Small intestine (tissue), 7 donors: ENCODE measurements at regions not wholly inside any gene's neighbourhood (a gene's known extent, or its start where the extent isn't known, plus 50 kb on each side); places are given as distances from the start of the nearest gene placed in this dataset.

Source experiments
- DNase-seq, 2 donors: peaks; one replicate each; pipeline versions ENCODE4 v3.0.0 to v3.0.0-alpha.2; 2013
- FAIRE-seq: peaks from 2 replicates; lab custom pipeline; 2012; peaks lifted over from hg19 to GRCh38; lab: Jason Lieb, UNC
- H3K27ac ChIP-seq, 3 donors: one replicate each; pipeline ENCODE4 v1.5.1; 2013; ENCODE audit warnings: low read length in 2 of 3, mild to moderate bottlenecking in 2 of 3, control low read depth in 1 of 3, inconsistent platforms in 1 of 3, low read depth in 1 of 3, moderate library complexity in 1 of 3
- H3K27me3 ChIP-seq, 3 donors: one replicate each; pipeline ENCODE4 v1.6.1; 2013; ENCODE audit warnings: low read length in 3 of 3, inconsistent platforms in 1 of 3; ENCODE audit not compliant: control insufficient read depth in 3 of 3, insufficient read depth in 3 of 3
- H3K36me3 ChIP-seq, 3 donors: one replicate each; pipeline ENCODE4 v1.6.1; 2013; ENCODE audit warnings: low read length in 3 of 3, inconsistent platforms in 1 of 3, low read depth in 1 of 3, mild to moderate bottlenecking in 1 of 3, moderate library complexity in 1 of 3; ENCODE audit not compliant: control insufficient read depth in 3 of 3, insufficient read depth in 2 of 3
- H3K4me1 ChIP-seq, 3 donors: one replicate each; pipeline ENCODE4 v1.6.1; 2013; ENCODE audit warnings: low read length in 2 of 3, inconsistent platforms in 1 of 3, low read depth in 1 of 3, mild to moderate bottlenecking in 1 of 3, moderate library complexity in 1 of 3; ENCODE audit not compliant: control insufficient read depth in 3 of 3, insufficient read depth in 2 of 3
- H3K4me3 ChIP-seq, 3 donors: one replicate each; pipeline ENCODE4 v1.5.1; 2013; ENCODE audit warnings: low read length in 3 of 3, control low read depth in 1 of 3, inconsistent platforms in 1 of 3, low read depth in 1 of 3, mild to moderate bottlenecking in 1 of 3, moderate library complexity in 1 of 3
- H3K9me3 ChIP-seq, 2 donors: one replicate each; pipeline ENCODE4 v1.6.1; 2013; ENCODE audit warnings: low read depth in 1 of 2, low read length in 1 of 2; ENCODE audit not compliant: control insufficient read depth in 2 of 2, insufficient read depth in 1 of 2
- WGBS, 3 donors: extraction: QIAGEN DNeasy Blood & Tissue Kit; methylation state at CpG; one replicate each; pipeline ENCODE4 v1.1.7; 2013; 5-methylcytosine and 5-hydroxymethylcytosine counted together
- donor health status: healthy with polysubstance abuse.
- donor health status: control.
- donor health status: control.
- donor health status: Bipolar disorder and iron deficiency.
- donor health status: healthy.

DNA sequence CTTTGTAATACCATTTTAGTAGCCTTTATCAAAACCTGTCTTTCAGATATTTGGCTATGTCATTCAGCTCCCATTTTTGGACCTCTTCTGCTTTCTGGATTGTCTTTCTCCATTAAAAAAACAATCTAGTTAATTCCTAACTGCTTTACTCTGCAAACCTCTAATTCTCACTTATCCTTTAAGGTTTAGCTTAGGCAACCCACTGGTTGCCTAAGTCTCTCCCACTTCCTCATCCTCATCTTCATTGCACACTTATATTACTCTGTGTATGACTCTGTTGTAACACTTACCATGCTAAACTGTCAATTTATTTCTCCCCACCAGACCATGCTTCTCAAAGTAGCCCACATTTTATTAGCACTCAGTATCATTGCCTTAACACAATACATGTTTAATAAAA lies 205.0 kb upstream of the DMRTA1 start:
- no peak for DNase-seq
- H3K4me3 ChIP-seq: no peak overlapping the region
- H3K36me3 ChIP-seq: no peaks in the 10 kb centered on the region
- FAIRE-seq: no peak
- no peak overlapping the region for H3K27ac ChIP-seq
- H3K4me1 ChIP-seq: peaks cover 0 to 4% (median 0%) of the 10 kb centered on the region in 3 donors
- H3K9me3 ChIP-seq: no peaks in the 10 kb centered on the region
- no peaks in the 10 kb centered on the region for H3K27me3 ChIP-seq

DNA sequence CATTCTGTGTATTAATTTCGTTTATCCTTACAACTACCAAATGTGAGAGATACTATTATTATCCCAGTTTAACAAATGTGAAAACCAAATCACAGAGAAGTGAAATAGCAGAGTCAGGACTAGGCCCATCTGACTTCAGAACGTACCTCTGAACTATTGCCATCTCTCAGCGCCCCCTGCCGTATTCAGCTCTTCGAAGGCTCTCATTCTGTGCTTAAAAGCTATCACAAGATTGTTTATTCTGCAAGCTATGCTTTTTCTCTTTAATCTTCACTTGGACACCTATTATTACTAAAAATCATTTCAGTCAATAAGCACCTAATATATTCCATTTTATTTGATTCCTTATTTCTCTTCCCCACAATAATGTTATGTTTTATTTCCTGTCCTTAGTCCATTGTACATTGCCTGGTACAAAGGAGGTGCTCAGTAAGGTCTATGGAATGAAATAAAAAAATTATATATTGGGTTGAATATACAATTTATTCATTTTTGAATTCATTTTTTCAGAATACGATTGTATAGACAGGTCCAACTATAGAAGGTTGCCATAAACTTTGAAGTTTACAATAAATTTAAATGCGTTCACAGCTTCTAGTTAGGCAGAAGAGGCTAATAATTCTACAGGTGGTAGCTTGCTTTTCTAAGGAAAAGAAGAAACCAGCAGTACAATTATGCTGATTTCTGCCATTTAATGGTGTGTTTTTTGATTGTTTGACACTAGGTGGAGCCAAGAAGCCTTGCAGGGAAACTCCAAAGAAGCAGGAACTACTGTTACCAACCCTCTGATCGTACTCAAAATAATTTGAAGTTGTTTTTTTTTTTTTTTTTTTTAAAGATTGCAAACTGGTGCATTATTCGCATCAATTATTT lies 202.2 kb upstream of the DMRTA1 start:
- Histone ChIP-seq H3K9me3 (no peaks in the 10 kb centered on the region), H3K27me3 (no peaks in the 10 kb centered on the region), H3K36me3 (no peaks in the 10 kb centered on the region), H3K4me1 (no peaks in the 10 kb centered on the region), H3K4me3 (no peak overlapping the region), H3K27ac (no peak overlapping the region)
- FAIRE-seq (peak; percentile 19), DNase-seq (peak; percentile 40 to 48)
- 35 to 40% (median 35%) methylated on average over 9 of the region's 9 CpGs for WGBS, 3 donors

DNA sequence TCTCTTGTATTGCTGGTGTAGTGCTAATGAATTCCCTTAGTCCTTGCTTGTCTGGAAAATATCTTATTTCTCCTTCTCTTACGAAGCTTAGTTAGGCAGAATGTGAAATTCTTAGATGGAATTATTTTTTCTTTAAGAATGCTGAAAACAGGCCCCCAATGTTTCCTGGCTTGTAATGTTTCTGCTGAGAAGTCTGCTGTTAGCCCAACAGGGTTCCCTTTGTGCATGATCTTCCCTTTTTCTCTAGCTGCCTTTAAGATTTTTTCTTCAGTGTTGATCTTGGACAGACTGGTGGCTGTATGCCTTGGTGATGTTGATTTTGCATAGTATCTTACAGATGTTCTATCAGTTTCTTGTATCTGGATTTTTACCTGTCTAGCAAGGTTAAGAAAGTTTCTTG lies 191.3 kb upstream of the DMRTA1 start:
- no peak overlapping the region for H3K27ac ChIP-seq
- 55 to 82% (median 78%) methylated on average over 1 of the region's 1 CpG for WGBS, 3 donors
- DNase-seq (no peak), FAIRE-seq (no peak)
- no peaks in the 10 kb centered on the region for H3K36me3 ChIP-seq
- H3K27me3 ChIP-seq: no peaks in the 10 kb centered on the region
- H3K4me3 ChIP-seq: no peak overlapping the region
- peaks cover 4 to 17% of the 10 kb centered on the region in 2 donors for H3K9me3 ChIP-seq
- H3K4me1 ChIP-seq: no peaks in the 10 kb centered on the region

DNA sequence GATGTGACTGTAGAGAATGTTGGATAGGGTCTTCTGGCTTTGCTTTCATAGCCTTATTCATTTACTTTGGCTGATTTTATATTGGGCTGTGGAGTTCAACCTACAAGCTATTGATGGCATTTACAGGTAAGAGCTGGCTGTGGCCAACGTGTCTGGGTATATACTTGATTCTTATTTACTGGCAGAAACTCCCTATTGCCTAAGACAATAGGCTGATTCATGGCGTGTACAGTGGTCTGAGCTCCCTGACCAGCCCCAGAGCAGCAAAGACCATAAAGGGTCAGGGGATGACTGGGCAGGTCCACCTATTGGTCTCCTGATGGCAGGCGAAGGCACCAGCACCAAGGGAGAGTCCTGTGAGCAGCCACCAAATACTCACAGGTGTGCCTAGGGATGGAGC lies 190.2 kb upstream of the DMRTA1 start:
- 79 to 83% (median 82%) methylated on average over 3 of the region's 3 CpGs for WGBS, 3 donors
- no peak for DNase-seq
- Histone ChIP-seq H3K27me3 (no peaks in the 10 kb centered on the region), H3K36me3 (no peaks in the 10 kb centered on the region), H3K9me3 (peaks cover 3 to 7% of the 10 kb centered on the region in 2 donors), H3K27ac (no peak overlapping the region), H3K4me3 (no peak overlapping the region), H3K4me1 (no peaks in the 10 kb centered on the region)
- no peak for FAIRE-seq

DNA sequence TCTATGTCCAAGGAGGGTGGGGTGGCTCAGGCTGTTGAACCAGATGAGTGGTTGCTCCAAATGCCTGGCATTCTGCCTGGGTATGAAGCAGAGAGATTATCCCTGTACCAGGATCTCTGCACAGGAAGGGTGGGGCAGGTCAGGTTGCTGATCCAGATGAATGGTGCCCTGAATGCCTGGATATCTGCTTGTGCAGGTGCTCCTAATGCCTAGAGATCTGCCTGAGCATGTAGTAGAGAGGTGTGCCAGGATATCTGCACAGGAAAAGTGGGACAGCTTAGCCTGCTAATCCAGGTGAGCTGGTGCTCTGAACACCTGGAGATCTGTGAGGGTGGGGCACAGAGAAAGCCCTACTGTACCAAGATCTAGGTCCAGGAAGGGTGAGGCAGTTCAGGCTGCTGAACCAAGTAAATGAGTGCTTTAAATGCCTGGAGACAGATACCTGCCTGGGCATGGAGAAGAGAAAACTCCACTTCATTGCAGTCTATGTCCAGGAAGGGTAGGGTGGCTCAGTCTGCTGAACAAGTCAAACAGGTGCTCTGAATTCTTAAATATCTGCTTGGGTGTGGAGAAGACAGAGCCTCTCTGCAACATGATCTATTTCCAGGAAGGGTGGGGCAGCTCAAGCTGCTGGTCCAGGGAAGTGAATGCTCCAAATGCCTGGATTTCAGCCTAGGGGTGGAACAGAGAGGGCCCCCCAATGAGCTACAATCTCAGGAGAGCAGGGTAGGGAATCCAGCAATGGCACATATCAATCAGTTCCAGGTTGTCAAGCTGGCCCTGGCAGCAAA lies 189.4 kb upstream of the DMRTA1 start:
- no peak for FAIRE-seq
- no peaks in the 10 kb centered on the region for H3K4me1 ChIP-seq
- no peaks in the 10 kb centered on the region for H3K27me3 ChIP-seq
- H3K4me3 ChIP-seq: no peak overlapping the region
- H3K36me3 ChIP-seq: no peaks in the 10 kb centered on the region
- H3K27ac ChIP-seq: no peak overlapping the region
- peak in 1 of 2 donors; percentile 19 for DNase-seq
- peaks cover 0 to 4% of the 10 kb centered on the region in 2 donors for H3K9me3 ChIP-seq

DNA sequence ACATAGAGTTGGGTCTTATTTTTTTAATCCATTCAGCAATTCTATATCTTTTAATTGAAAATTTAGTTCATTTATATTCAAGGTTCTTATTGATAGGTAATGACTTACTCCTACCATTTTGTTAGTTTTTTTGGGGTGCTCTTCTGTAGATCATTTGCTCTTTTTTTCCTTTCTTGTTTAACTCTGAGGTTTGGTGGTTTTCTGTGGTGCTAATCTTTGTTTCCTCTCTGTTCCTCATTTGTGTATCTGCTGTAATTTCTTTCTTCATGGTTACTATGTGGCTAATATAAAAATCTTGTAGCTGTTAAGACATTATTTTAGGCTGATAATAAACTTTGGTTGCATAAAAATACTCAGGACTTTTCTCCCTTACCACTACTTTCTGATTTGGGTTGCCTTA lies 181.6 kb upstream of the DMRTA1 start:
- Histone ChIP-seq H3K36me3 (no peaks in the 10 kb centered on the region), H3K9me3 (no peaks in the 10 kb centered on the region), H3K4me3 (no peak overlapping the region), H3K27me3 (peaks cover 0 to 2% (median 0%) of the 10 kb centered on the region in 3 donors), H3K4me1 (no peaks in the 10 kb centered on the region), H3K27ac (no peak overlapping the region)
- FAIRE-seq: no peak
- no peak for DNase-seq

DNA sequence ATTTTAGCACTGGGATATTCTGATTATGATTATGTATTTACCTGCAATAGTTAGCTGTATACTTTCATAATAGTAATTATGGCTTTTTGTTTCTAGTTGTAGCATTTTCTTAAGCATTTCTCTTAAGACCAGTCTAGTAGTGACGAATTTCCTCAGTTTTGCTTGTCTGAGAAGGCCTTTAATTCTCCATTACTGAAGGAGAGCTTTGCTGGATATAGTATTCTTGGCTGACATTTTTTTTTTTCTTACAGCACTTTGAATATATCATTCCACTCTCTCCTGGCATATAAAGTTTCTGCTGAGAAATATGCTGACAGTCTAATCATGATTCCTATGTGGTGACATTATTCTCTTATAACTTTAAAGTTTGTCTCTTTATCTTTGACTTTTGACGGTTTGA lies 181.1 kb upstream of the DMRTA1 start:
- H3K27me3 ChIP-seq: peaks cover 0 to 2% (median 0%) of the 10 kb centered on the region in 3 donors
- DNase-seq (no peak), FAIRE-seq (no peak)
- H3K4me1 ChIP-seq: no peaks in the 10 kb centered on the region
- no peak overlapping the region for H3K27ac ChIP-seq
- no peak overlapping the region for H3K4me3 ChIP-seq
- H3K36me3 ChIP-seq: no peaks in the 10 kb centered on the region
- no peaks in the 10 kb centered on the region for H3K9me3 ChIP-seq
- WGBS, 3 donors: 63 to 70% (median 65%) methylated on average over 2 of the region's 2 CpGs

DNA sequence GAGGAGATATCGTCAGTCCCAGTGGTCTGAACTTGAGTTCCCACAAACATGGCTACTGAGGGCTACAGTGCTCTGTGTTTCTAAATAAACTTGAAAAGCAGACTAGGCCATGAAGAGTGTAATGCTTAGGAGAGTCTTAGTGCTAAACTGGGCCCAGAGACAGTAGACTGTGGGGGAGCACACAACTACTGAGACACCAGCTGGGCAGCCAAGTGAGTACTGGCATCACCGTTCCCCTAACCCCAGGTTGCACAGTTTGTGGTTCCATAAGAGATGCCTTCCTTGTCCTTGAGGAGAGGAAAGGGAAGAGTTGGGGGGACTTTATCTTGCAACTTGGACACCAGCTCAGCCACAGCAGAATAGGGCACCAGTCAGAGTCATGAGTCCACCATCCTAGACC lies 172.1 kb upstream of the DMRTA1 start:
- FAIRE-seq: no peak
- peaks cover 0 to 1% (median 0%) of the 10 kb centered on the region in 3 donors for H3K27me3 ChIP-seq
- H3K36me3 ChIP-seq: no peaks in the 10 kb centered on the region
- no peaks in the 10 kb centered on the region for H3K4me1 ChIP-seq
- H3K9me3 ChIP-seq: no peaks in the 10 kb centered on the region
- DNase-seq: no peak
- no peak overlapping the region for H3K4me3 ChIP-seq
- WGBS, 3 donors: 90 to 98% (median 96%) methylated on average over 2 of the region's 2 CpGs
- no peak overlapping the region for H3K27ac ChIP-seq
